Mucosa of descending colon (tissue), 3 donors: ENCODE measurements at regions not wholly inside any gene's neighbourhood (a gene's known extent, or its start where the extent isn't known, plus 50 kb on each side); places are given as distances from the start of the nearest gene placed in this dataset.
A peak's percentile ranks its signal among the peaks of the same experiment; 100 is the strongest.

Source experiments
- ATAC-seq: fragments of 200-7000 bp; cut with Tn5 transposase; one replicate; pipeline ENCODE4 v1.9.1; 2020; ENCODE audit warnings: mild to moderate bottlenecking, moderate library complexity
- DNase-seq, 3 donors: peaks; one replicate each; pipeline ENCODE4 v3.0.0-alpha.2; 2020
- H3K36me3 ChIP-seq: fragments of 200-600 bp; one replicate; pipeline ENCODE4 v1.8.0; 2021; ENCODE audit warnings: low read depth, mild to moderate bottlenecking
- H3K4me1 ChIP-seq: fragments of 200-600 bp; one replicate; pipeline ENCODE4 v1.8.0; 2021; ENCODE audit warnings: low read depth, mild to moderate bottlenecking
- H3K4me3 ChIP-seq: fragments of 200-600 bp; one replicate; pipeline ENCODE4 v1.8.0; 2021; ENCODE audit warnings: mild to moderate bottlenecking
- H3K9me3 ChIP-seq: fragments of 200-600 bp; one replicate; pipeline ENCODE4 v1.8.0; 2021; ENCODE audit warnings: mild to moderate bottlenecking
- CTCF ChIP-seq: fragments of 200-600 bp; IDR thresholded peaks from one replicate; pipeline ENCODE4 v1.8.0; 2022; ENCODE audit warnings: antibody characterized with exemption, mild to moderate bottlenecking
- intact Hi-C, 2 donors: fragments of 100-400 bp; cut with DNase I in 1 of 2; cut with micrococcal nuclease in 1 of 2; formaldehyde crosslinking; loops; one replicate each; pipeline versions ENCODE4 v1.11.0 to v1.11.1; 2022; cut with DNase I, micrococcal nuclease
- donor health status: DM: no; HTN: no; CAD: no; lungs with moderate emphysema.
- donor health status: DM: no; HTN: no; CAD: no.
- donor health status: DM: no; HTN: yes; CAD: no.

GRCh38 chr2:120472031-120472430 lies 126.1 kb downstream of the INHBB start:
- ATAC-seq (no peak), DNase-seq (no peak)
- H3K4me3 ChIP-seq = no peak overlapping the region
- H3K4me1 ChIP-seq = no peaks in the 10 kb centered on the region
- H3K36me3 ChIP-seq = no peaks in the 10 kb centered on the region
- no peak for TF ChIP-seq CTCF
- intact Hi-C loops = no loop called here
- no peaks in the 10 kb centered on the region for H3K9me3 ChIP-seq

- TF ChIP-seq CTCF = no peak
- Histone ChIP-seq H3K4me1 (no peaks in the 10 kb centered on the region), H3K4me3 (no peak overlapping the region), H3K36me3 (no peaks in the 10 kb centered on the region), H3K9me3 (no peaks in the 10 kb centered on the region)
- no peak for DNase-seq
- no peak for ATAC-seq
- intact Hi-C loops = no loop called here
Measured at GRCh38 chr2:120472891-120473309, 127.0 kb downstream of the INHBB start.

- H3K4me3 ChIP-seq = no peak overlapping the region
- no peaks in the 10 kb centered on the region for H3K9me3 ChIP-seq
- intact Hi-C loops = no loop called here
- DNase-seq (peak in 1 of 3 donors; percentile 44), ATAC-seq (peak; percentile 75)
- TF ChIP-seq CTCF = no peak
- H3K36me3 ChIP-seq = no peaks in the 10 kb centered on the region
- H3K4me1 ChIP-seq = no peaks in the 10 kb centered on the region
Measured at GRCh38 chr2:120473522-120474271, 127.8 kb downstream of the INHBB start.

- intact Hi-C loops = no loop called here
- no peak for TF ChIP-seq CTCF
- Histone ChIP-seq H3K4me3 (no peak overlapping the region), H3K36me3 (no peaks in the 10 kb centered on the region), H3K9me3 (no peaks in the 10 kb centered on the region), H3K4me1 (no peaks in the 10 kb centered on the region)
- ATAC-seq (no peak), DNase-seq (peak in 1 of 3 donors; percentile 42)
Measured at GRCh38 chr2:120474486-120474885, 128.6 kb downstream of the INHBB start.

- H3K36me3 ChIP-seq = no peaks in the 10 kb centered on the region
- intact Hi-C loops = no loop called here
- ATAC-seq = no peak
- peak in 1 of 3 donors; percentile 27 for DNase-seq
- H3K9me3 ChIP-seq = no peaks in the 10 kb centered on the region
- TF ChIP-seq CTCF = no peak
- no peak overlapping the region for H3K4me3 ChIP-seq
- no peaks in the 10 kb centered on the region for H3K4me1 ChIP-seq
Measured at GRCh38 chr2:120476141-120476540, 130.2 kb downstream of the INHBB start.
